AG04450 (cell line): ENCODE measurements at regions not wholly inside any gene's neighbourhood (a gene's known extent, or its start where the extent isn't known, plus 50 kb on each side); places are given as distances from the start of the nearest gene placed in this dataset.
"Not testable (repeated sequence)": the region's sequence is repeated elsewhere in the genome, so short reads cannot be mapped to it uniquely, and the experiment has no call there.

Experiments used
- CTCF ChIA-PET: fragments of 300-600, 350-600 bp; formaldehyde crosslinking; extraction: SDS; loops from one replicate; lab custom pipeline; 2022; ENCODE audit warnings: antibody characterized with exemption, inconsistent platforms; lab: Charles Lee
- POLR2A ChIA-PET: fragments of 350-600 bp; formaldehyde crosslinking; extraction: SDS; loops from one replicate; lab custom pipeline; 2021; ENCODE audit warnings: antibody characterized with exemption, inconsistent platforms; lab: Yijun Ruan, JAX
- DNase-seq: peaks from one replicate; pipeline ENCODE4 v3.0.0-alpha.2; 2011; ENCODE audit warnings: low read depth, low spot score
- H3K27ac ChIP-seq: one replicate; pipeline ENCODE4 v1.5.1; 2012; ENCODE audit warnings: low read depth, low read length, control low read depth
- H3K27me3 ChIP-seq: one replicate; pipeline ENCODE4 v1.6.0; 2012; ENCODE audit warnings: low read length; ENCODE audit not compliant: control insufficient read depth, insufficient read depth
- H3K4me3 ChIP-seq: 2 replicates; pipeline ENCODE4 v1.5.1; 2011; ENCODE audit warnings: mild to moderate bottlenecking, low read depth, low read length, control low read depth
- H3K9me3 ChIP-seq: 2 replicates; pipeline ENCODE4 v1.5.1; 2012; ENCODE audit warnings: low read length; ENCODE audit not compliant: control insufficient read depth, insufficient read depth
- CTCF ChIP-seq: IDR thresholded peaks from 2 replicates; pipeline ENCODE4 v1.5.1; 2011; ENCODE audit warnings: low read depth, low read length, control low read depth, inconsistent platforms

- H3K4me3 ChIP-seq, result no peak overlapping the region
- no peak for DNase-seq
- no peaks in the 10 kb centered on the region for H3K27me3 ChIP-seq
- peaks cover 3% of the 10 kb centered on the region for H3K9me3 ChIP-seq
- no peak for TF ChIP-seq CTCF
- ChIA-PET CTCF (no interaction called here), POLR2A (no interaction called here)
- H3K27ac ChIP-seq, result no peak overlapping the region
Observed at GRCh38 chr6:3915076-3915791, 66.1 kb downstream of the FAM50B start.

GRCh38 chr6:3916211-3916610 is 67.0 kb downstream of the FAM50B start:
- H3K27me3 ChIP-seq, result no peaks in the 10 kb centered on the region
- POLR2A ChIA-PET, result no interaction called here
- no peak overlapping the region for H3K4me3 ChIP-seq
- no peak for TF ChIP-seq CTCF
- H3K27ac ChIP-seq, result no peak overlapping the region
- peaks cover 3% of the 10 kb centered on the region for H3K9me3 ChIP-seq
- CTCF ChIA-PET, result no interaction called here
- no peak for DNase-seq

- DNase-seq, H3K27ac ChIP-seq, POLR2A ChIA-PET, H3K9me3 ChIP-seq, H3K27me3 ChIP-seq, H3K4me3 ChIP-seq: not testable (repeated sequence)
- CTCF ChIA-PET, result interaction anchor here (1.1 kb wide), 1 partner anchor 168 kb away, joined by 4 read pairs; no protein-coding TSS in a partner anchor
Observed at GRCh38 chr6:3916749-3917148, 67.6 kb downstream of the FAM50B start.

GRCh38 chr6:3918469-3918868 is 69.3 kb downstream of the FAM50B start:
- H3K4me3 ChIP-seq, result no peak overlapping the region
- no peak overlapping the region for H3K27ac ChIP-seq
- H3K27me3 ChIP-seq, result no peaks in the 10 kb centered on the region
- peaks cover 3% of the 10 kb centered on the region for H3K9me3 ChIP-seq
- POLR2A ChIA-PET, result no interaction called here
- CTCF ChIA-PET, result no interaction called here
- no peak for DNase-seq
- TF ChIP-seq CTCF, result no peak

GRCh38 chr6:3919130-3919628 is 70.0 kb downstream of the FAM50B start:
- DNase-seq, result no peak
- no peak overlapping the region for H3K27ac ChIP-seq
- POLR2A ChIA-PET, result no interaction called here
- no peak for TF ChIP-seq CTCF
- no peak overlapping the region for H3K4me3 ChIP-seq
- peaks cover 3% of the 10 kb centered on the region for H3K9me3 ChIP-seq
- H3K27me3 ChIP-seq, result no peaks in the 10 kb centered on the region
- CTCF ChIA-PET, result interaction anchor here (0.6 to 1.4 kb wide), 2 partner anchors 14 to 26 kb away, joined by 4 to 5 read pairs; no protein-coding TSS in a partner anchor
